ENCODE measurements at regions not wholly inside any gene's neighbourhood (a gene's known extent, or its start where the extent isn't known, plus 50 kb on each side); places are given as distances from the start of the nearest gene placed in this dataset.

DNA sequence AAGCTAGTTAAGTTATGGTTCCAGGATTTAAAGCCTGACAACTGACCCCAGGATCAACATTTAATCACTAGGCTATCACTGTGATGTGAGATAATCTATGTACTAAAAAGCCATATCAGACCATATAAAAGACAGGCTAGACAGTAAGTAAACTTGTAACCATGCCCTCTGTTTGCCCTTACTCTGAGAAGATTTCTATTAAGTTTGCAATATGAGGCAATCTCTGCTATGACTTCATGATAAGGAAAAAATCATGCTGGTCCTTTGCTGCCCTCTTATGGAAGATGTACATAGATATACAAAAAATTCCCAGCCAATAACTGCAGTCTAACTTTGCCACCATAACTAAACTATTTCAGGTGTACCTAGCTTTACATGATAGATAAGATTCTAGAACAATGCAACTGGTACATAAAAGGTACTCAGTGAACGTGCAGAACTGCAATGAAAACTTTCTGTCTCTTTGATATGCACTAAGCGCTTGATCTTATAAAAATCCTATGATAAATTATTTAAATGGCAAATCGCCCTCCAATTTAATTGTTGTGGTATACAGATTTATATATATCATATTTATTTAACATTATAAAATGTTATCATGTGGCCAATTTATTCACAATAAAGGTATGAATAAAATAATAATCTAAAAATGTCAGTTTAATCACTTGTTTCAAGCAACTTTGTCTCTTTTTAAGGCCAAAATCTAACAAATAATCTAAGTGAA is 70.5 kb downstream of the FAM217A start:
- DNase-seq = no peak

DNA sequence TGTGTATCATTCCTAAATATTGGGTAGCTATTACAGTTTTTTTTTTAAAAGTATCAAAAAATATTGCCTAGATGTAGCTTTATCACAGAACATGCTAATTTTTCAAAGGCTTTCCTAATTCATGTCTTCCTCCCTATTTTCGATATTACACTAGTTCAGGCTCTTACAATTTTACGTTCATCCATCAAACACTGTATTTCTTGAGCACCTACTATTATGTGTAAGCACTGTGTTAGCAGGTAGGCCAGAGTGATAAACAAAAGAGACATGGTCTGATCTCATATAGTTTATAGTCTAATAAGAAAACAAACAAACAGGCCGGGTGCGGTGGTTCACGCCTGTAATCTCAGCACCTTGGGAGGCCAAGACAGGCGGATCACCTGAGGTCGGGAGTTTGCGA is 69.5 kb downstream of the FAM217A start:
- no peak for DNase-seq

DNA sequence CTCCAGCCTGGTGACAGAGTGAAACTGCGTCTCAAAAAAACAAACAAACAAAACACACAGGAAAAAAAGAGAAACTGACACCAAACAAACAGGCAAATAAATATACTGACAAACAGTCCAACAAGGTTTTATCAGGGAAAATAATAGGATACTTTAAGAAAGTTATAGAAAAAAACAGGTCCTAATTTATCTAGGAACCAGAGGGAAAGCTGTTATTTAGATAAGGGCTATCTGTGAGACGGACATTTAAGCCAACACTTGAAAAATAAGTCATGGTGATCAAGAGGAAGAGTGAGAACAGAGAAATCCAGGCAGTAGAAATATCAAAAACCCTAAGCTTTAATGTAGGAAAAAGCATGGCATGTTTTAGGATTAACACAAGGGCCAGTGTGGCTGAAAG is 68.9 kb downstream of the FAM217A start:
- DNase-seq = no peak

DNA sequence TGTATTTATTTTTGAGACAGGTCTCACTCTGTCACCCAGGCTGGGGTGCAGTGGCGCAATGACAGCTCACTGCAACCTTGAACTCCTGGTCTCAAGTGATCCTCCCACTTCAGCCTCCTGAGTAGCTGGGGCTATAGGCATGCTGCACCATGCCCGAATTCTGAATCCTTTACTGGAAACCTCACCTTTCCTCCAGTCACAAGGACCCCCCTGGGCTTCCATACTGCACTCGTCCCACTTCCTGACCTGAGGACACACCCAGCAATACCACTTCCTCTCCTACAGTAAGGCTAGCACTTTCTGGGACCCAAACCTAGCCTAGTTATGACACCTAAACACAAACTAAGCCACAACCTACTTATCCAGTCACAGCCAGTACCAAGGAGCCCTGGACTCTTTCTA is 68.2 kb downstream of the FAM217A start:
- DNase-seq = no peak

DNA sequence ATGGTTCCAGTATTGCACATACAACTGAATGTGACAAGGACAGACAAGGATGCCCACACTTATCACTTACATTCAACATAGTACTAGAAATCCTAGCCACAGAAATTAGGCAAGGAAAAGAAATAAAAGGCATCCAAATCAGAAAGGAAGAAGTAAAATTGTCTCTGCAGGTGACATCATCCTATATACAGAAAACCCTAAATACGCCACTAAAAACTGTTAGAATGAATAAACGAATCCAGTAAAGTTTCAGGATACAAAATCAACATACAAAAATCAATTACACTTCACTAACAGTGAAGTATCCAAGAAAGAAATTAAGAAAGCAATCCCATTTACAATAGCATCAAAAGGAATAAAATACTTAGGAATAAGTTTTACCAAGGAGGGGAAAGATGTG is 66.1 kb downstream of the FAM217A start:
- DNase-seq = no peak

DNA sequence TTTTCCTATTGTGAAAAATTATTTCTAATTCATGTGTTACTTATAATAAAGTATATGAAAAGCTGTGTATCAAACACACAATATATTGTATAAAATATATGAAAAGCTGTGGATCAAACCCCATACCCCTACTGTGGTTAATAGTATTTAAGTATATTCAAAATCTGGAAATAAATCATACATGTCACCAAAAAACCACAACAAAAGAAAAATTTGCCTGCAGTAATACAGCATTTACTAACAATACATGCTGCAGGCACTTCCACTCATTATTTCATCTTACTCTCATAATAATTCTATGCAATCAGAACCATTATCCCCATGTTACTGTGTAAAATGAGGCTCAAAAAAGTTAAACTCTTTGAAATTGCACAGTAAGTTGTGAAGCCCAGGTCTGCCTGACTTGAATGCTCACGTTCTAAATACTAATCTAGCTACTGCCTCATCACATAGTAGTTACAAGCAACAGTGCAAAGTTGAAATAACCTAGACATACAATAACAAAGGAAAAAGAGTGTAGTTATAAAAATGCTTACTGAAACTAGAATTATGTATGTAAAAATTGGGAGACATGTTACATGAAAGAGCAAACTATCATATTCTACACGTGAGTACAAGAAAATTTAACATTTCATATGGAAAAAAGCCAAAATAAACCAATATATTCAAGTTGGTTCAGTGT is 61.7 kb downstream of the FAM217A start:
- no peak for DNase-seq

DNA sequence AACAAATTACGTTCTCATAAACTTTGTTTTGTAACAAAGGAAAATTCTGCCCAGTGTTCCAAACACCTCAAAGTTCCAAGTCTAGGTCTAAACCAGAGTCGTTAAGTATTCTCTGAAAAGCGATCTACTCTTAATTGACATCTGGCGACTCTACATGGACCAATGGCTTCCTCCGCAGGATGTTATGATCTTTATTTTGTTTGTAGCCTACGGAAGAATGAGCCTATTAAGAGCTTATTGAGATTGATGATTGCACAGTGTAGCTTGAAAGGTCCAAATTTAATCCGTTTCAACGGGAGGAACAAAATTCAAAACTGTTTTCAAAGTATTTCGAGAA is 61.1 kb downstream of the FAM217A start:
- DNase-seq = no peak

DNA sequence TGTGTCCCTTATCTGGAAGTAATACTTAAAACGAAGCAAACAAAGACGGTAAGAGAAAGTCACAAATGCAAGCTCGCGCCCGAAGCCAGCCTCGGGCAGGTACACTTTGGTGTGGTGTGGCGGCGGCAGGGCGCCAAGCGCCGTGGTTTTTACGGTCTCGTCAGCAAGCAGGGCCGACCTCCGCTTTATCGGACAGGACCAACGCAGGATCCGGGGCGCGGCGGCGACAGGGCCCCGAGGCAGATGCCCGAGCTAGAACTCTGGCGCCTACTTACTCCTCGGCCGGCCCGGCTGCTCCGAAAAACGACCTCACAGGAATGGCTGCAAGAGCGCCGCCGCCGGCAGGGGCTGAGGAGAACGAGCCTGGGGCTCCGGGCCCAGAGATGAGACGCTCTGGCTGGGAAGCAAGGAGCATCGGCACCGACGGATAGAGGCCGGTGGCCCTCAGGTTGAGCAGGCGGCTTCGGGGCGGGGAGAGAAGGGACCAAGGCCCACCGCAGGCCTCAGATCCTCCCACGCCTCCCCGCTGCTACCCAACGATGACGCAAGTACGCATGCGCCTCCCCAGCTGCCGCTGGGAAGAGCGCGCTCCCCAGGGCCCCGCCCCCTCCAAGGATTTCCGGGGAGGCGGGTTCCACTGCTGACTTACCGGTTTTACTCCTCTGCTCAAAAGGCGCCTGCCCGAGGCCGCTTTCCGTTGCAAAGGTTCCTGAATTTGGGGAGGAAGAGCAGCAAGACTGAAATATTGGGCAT is 60.6 kb downstream of the FAM217A start:
- DNase-seq = peak; percentile 80
